SKM-1 (cell line): ENCODE measurements at regions not wholly inside any gene's neighbourhood (a gene's known extent, or its start where the extent isn't known, plus 50 kb on each side); places are given as distances from the start of the nearest gene placed in this dataset.

ENCODE experiments used
- DNase-seq: peaks from one replicate; lab custom pipeline; 2025; ENCODE audit not compliant: unreplicated experiment; lab: John Stamatoyannopoulos, UW

DNA sequence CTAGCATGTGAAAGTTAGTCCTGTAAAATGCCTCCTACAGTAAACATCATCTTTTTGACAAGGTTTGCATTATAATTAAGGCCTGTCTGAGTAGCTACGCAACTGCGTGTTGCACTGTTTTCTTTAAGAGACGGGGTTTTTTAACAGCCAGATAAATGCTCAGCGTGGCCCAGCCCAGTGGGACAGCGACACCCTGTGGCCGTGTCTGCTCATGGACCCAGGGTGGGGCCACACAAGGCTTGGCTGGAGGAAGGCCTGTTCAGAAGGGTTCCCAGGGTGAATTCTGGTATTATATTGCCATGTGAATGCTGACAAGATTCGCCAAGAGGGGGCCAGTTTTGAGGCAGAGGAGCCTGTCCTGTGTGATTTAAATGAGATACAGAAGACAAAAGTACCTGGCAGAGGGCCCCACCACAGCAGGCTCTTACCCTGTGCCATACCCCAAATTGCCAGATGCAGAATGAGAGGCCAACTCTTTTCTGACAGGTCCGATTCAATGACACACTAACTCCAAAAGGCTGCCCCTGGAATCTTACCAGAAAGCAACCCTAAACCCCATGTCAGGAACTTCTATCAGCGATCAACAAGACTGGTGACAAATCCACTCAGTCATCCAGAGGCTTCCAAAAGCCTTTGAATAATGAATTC lies 65.9 kb upstream of the IRX6 start:
- DNase-seq = peak; percentile 65

- DNase-seq = no peak
These were observed 62.7 kb upstream of the IRX6 start for GRCh38 chr16:55261301-55261700.

GRCh38 chr16:55263271-55264250 lies 60.4 kb upstream of the IRX6 start:
- DNase-seq = no peak

DNA sequence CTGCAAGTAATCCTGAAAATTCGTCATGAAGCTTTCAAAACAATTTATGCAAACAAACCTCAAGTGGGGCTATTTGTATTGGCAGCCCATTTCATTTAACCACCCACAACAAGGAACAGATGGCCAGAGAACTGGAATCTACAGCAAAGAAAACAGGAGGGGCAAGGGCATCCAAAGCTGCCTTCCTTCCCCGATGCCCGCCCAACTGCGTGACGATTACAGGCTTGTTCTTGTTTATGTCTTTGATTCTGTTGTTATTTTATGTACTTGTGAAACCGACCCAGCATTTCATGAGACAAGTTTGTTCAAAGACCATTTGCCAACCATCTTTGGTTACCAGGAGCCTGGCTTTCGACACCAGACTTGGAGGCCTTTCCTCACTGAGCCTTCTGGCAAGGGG lies 59.1 kb upstream of the IRX6 start:
- no peak for DNase-seq

- no peak for DNase-seq
These were observed 58.1 kb upstream of the IRX6 start for GRCh38 chr16:55265926-55266325.

DNA sequence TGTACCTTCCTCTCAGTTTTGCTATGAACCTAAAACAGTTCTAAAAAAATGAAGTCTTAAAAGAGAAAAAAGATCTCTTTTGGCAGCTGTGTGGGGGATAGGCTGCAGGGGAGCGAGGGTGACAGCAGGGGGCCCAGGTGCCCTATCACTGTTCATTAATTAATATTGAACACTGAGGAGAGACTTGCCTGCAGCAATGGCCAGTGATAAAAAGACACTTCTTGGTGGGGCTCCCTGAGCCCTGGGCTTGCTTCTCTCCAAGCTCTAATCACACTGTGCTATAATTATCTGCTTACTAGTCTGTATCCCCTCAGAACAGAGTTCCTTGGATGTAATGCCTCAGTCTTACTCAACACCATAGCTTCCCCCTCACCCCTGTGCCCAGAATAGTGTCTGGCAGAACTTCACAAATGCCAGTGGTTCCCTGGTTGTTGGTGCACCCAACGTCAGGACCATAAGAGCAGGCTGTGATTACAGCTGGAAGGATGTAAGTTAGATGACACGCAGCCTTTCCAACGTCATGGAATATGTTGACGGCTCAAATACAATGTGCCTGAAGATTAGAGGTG lies 52.0 kb upstream of the IRX6 start:
- DNase-seq = no peak

DNA sequence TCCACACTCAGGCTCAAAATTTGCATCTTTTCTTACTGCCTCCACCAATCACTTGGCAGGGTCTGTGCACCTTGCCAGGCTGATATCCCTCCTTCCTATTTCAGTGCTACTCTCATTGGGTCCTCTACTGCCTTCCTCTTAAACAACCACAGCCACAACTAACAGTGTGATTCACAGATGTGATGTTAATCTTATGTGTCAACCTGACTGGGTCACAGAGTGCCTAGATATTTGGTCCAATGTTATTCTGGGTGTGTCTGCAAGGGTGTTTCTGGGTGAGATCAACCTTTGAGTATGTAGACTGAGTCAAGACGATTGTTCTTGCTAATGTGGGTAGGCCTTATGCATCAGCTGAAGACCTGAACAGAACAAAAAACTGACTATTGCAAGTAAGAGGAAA lies 51.3 kb upstream of the IRX6 start:
- DNase-seq = no peak

DNA sequence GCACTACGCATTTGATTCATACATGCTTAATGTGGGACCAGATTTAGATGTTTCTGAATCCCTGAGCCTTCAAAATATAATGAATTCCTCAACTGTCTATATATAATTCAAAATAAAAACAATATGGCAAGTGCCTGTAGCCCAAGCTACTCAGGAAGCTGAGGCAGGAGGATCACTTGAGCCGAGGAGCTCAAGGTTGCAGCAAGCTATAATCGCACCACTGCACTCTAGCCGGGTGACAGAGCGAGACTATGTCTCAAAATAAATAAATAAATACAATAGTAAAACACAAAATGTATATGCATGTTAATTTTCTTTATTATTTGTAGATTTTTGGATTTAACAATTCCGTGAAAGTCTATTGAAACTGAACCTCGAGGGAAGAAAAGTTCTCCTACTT lies 50.6 kb upstream of the IRX6 start:
- no peak for DNase-seq

- no peak for DNase-seq
These were observed 50.0 kb upstream of the IRX6 start for GRCh38 chr16:55273959-55274358.
